ENCODE measurements at regions not wholly inside any gene's neighbourhood (a gene's known extent, or its start where the extent isn't known, plus 50 kb on each side); places are given as distances from the start of the nearest gene placed in this dataset.
"Not testable (repeated sequence)": the region's sequence is repeated elsewhere in the genome, so short reads cannot be mapped to it uniquely, and the experiment has no call there.

DNA sequence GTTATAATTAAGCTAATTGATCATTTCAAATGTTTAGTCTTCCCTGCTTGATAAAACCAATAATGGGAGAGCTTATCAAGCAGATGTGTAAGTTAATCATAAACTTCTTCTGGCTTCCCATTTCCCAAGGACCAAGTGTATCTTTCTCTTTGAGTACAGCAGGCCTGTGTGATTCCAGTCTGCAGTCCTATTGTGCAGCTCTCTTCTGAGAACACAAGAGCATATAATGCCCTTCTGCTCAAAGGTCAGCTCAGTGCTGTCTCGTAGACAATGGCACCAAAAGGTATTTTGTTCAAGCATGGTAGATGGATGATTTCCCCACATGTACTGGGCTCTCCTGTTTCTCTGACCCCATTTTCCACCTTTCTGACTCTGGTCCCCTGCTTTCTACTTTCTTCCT is 101.8 kb upstream of the DYRK2 start:
- H3K9me3 ChIP-seq (ENCODE audit: low read length) = no peaks in the 10 kb centered on the region
- H4K20me1 ChIP-seq (ENCODE audit: insufficient read depth) = no peaks in the 10 kb centered on the region
- H3K36me3 ChIP-seq (ENCODE audit: insufficient read depth, low read length) = no peaks in the 10 kb centered on the region
- no peak overlapping the region for H3K27ac ChIP-seq (ENCODE audit: low read length)
- H3K79me2 ChIP-seq (replicated peaks; ENCODE audit: insufficient read depth, low read length) = no peaks in the 10 kb centered on the region
- no peak overlapping the region for H3K9ac ChIP-seq (ENCODE audit: low read length)
- no peak for TF ChIP-seq RAD21 (conservative IDR thresholded peaks at IDR 0.05)
- TF ChIP-seq, protein P1, sequence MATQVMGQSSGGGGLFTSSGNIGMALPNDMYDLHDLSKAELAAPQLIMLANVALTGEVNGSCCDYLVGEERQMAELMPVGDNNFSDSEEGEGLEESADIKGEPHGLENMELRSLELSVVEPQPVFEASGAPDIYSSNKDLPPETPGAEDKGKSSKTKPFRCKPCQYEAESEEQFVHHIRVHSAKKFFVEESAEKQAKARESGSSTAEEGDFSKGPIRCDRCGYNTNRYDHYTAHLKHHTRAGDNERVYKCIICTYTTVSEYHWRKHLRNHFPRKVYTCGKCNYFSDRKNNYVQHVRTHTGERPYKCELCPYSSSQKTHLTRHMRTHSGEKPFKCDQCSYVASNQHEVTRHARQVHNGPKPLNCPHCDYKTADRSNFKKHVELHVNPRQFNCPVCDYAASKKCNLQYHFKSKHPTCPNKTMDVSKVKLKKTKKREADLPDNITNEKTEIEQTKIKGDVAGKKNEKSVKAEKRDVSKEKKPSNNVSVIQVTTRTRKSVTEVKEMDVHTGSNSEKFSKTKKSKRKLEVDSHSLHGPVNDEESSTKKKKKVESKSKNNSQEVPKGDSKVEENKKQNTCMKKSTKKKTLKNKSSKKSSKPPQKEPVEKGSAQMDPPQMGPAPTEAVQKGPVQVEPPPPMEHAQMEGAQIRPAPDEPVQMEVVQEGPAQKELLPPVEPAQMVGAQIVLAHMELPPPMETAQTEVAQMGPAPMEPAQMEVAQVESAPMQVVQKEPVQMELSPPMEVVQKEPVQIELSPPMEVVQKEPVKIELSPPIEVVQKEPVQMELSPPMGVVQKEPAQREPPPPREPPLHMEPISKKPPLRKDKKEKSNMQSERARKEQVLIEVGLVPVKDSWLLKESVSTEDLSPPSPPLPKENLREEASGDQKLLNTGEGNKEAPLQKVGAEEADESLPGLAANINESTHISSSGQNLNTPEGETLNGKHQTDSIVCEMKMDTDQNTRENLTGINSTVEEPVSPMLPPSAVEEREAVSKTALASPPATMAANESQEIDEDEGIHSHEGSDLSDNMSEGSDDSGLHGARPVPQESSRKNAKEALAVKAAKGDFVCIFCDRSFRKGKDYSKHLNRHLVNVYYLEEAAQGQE (IDR thresholded peaks at IDR 0.05; ENCODE audit: borderline replicate concordance) = no peak
- no peak for TF ChIP-seq MXI1 (conservative IDR thresholded peaks at IDR 0.05; ENCODE audit: poor library complexity, severe bottlenecking)
- TF ChIP-seq SMC3 (conservative IDR thresholded peaks at IDR 0.05; ENCODE audit: poor library complexity) = no peak
- TF ChIP-seq, protein P2, sequence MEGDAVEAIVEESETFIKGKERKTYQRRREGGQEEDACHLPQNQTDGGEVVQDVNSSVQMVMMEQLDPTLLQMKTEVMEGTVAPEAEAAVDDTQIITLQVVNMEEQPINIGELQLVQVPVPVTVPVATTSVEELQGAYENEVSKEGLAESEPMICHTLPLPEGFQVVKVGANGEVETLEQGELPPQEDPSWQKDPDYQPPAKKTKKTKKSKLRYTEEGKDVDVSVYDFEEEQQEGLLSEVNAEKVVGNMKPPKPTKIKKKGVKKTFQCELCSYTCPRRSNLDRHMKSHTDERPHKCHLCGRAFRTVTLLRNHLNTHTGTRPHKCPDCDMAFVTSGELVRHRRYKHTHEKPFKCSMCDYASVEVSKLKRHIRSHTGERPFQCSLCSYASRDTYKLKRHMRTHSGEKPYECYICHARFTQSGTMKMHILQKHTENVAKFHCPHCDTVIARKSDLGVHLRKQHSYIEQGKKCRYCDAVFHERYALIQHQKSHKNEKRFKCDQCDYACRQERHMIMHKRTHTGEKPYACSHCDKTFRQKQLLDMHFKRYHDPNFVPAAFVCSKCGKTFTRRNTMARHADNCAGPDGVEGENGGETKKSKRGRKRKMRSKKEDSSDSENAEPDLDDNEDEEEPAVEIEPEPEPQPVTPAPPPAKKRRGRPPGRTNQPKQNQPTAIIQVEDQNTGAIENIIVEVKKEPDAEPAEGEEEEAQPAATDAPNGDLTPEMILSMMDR (IDR thresholded peaks at IDR 0.05; ENCODE audit: poor library complexity, severe bottlenecking) = no peak
- no peak for TF ChIP-seq TAF1 (IDR thresholded peaks at IDR 0.05; ENCODE audit: low read depth)
- no peak for TF ChIP-seq EZH2 (IDR thresholded peaks at IDR 0.05; ENCODE audit: borderline replicate concordance, insufficient read depth, low read length, poor library complexity, severe bottlenecking)
- TF ChIP-seq EP300 (conservative IDR thresholded peaks at IDR 0.05; ENCODE audit: poor library complexity, severe bottlenecking) = no peak
- TF ChIP-seq POLR2AphosphoS5 (IDR thresholded peaks at IDR 0.05) = no peak
- no peaks in the 10 kb centered on the region for H3K27me3 ChIP-seq (ENCODE audit: insufficient read depth, low read depth, low read length)
- H3F3A ChIP-seq (ENCODE audit: insufficient read depth, low read length, poor library complexity, severe bottlenecking) = no peaks in the 10 kb centered on the region
- no peak overlapping the region for H3K4me2 ChIP-seq (ENCODE audit: low read length)
- H3K4me3 ChIP-seq (ENCODE audit: low read length) = no peak overlapping the region
- no peaks in the 10 kb centered on the region for H3K9me2 ChIP-seq (ENCODE audit: insufficient read depth, low read length)
- no peak overlapping the region for H2AFZ ChIP-seq (ENCODE audit: low read depth, low read length)

DNA sequence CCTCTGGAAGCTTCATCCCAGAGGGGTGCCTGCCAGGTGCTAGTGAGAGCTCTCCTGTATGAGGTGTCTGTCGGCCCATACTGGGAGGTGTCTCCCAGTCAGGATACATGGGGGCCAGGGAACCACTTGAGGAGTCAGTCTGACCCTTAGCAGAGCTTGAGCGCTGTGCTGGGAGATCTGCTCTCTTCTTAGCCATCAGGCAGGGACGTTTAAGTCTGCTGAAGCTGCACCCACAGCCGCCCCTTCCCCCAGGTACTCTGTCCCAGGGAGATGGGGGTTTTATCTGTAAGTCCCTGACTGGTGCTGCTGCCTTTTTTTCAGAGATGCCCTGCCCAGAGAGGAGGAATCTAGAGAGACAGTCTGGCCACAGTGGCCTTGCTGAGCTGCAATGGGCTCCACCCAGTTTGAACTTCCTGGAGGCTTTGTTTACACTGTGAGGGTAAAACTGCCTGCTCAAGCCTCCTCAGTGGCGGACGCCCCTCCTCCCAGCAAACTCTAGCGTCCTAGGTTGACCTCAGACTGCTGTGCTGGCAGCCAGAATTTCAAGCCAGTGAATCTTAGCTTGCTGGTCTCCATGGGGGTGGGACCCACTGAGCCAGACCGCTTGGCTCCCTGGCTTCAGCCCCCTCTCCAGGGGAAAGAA is 93.3 kb upstream of the DYRK2 start:
- H3K4me2 ChIP-seq (ENCODE audit: low read length); H3K27ac ChIP-seq (ENCODE audit: low read length); H3K9me3 ChIP-seq (ENCODE audit: low read length); H2AFZ ChIP-seq (ENCODE audit: low read depth, low read length); H3K36me3 ChIP-seq (ENCODE audit: insufficient read depth, low read length); H3K9me2 ChIP-seq (ENCODE audit: insufficient read depth, low read length); H3K4me3 ChIP-seq (ENCODE audit: low read length); H4K20me1 ChIP-seq (ENCODE audit: insufficient read depth); H3F3A ChIP-seq (ENCODE audit: insufficient read depth, low read length, poor library complexity, severe bottlenecking); H3K27me3 ChIP-seq (ENCODE audit: insufficient read depth, low read depth, low read length); H3K9ac ChIP-seq (ENCODE audit: low read length); H3K79me2 ChIP-seq (replicated peaks; ENCODE audit: insufficient read depth, low read length): not testable (repeated sequence)

DNA sequence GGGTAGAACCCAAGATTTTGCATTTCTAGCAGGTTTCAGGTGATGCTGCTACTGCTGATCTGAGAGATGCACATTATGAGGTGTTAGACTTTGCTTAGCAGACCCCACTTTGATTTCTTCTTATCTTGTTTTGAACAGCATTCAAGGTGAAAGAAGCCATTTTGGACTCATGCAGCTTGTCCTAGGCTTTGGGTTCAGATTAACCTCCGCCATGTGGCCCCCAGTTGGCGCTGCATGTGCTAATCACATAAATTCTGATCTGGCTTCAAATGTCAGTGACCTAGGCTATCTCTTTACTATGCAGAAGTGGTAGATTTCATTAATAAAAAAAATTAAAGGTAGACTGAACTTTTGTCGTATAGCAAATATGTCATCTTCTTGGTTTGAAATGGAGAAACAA is 89.8 kb upstream of the DYRK2 start:
- no peak overlapping the region for H3K27ac ChIP-seq (ENCODE audit: low read length)
- no peaks in the 10 kb centered on the region for H4K20me1 ChIP-seq (ENCODE audit: insufficient read depth)
- no peaks in the 10 kb centered on the region for H3K9me3 ChIP-seq (ENCODE audit: low read length)
- H3K9me2 ChIP-seq (ENCODE audit: insufficient read depth, low read length) = no peaks in the 10 kb centered on the region
- H3K4me2 ChIP-seq (ENCODE audit: low read length) = no peak overlapping the region
- H3K9ac ChIP-seq (ENCODE audit: low read length) = no peak overlapping the region
- no peaks in the 10 kb centered on the region for H3K27me3 ChIP-seq (ENCODE audit: insufficient read depth, low read depth, low read length)
- TF ChIP-seq RAD21 (conservative IDR thresholded peaks at IDR 0.05) = no peak
- TF ChIP-seq EZH2 (IDR thresholded peaks at IDR 0.05; ENCODE audit: borderline replicate concordance, insufficient read depth, low read length, poor library complexity, severe bottlenecking) = no peak
- TF ChIP-seq, protein P2 (IDR thresholded peaks at IDR 0.05; ENCODE audit: poor library complexity, severe bottlenecking) = no peak
- TF ChIP-seq SMC3 (conservative IDR thresholded peaks at IDR 0.05; ENCODE audit: poor library complexity) = no peak
- TF ChIP-seq MXI1 (conservative IDR thresholded peaks at IDR 0.05; ENCODE audit: poor library complexity, severe bottlenecking) = no peak
- no peak for TF ChIP-seq EP300 (conservative IDR thresholded peaks at IDR 0.05; ENCODE audit: poor library complexity, severe bottlenecking)
- TF ChIP-seq TAF1 (IDR thresholded peaks at IDR 0.05; ENCODE audit: low read depth) = no peak
- no peak for TF ChIP-seq POLR2AphosphoS5 (IDR thresholded peaks at IDR 0.05)
- TF ChIP-seq, protein P1 (IDR thresholded peaks at IDR 0.05; ENCODE audit: borderline replicate concordance) = no peak
- no peaks in the 10 kb centered on the region for H3K36me3 ChIP-seq (ENCODE audit: insufficient read depth, low read length)
- no peaks in the 10 kb centered on the region for H3K79me2 ChIP-seq (replicated peaks; ENCODE audit: insufficient read depth, low read length)
- H2AFZ ChIP-seq (ENCODE audit: low read depth, low read length) = no peak overlapping the region
- H3F3A ChIP-seq (ENCODE audit: insufficient read depth, low read length, poor library complexity, severe bottlenecking) = no peaks in the 10 kb centered on the region
- H3K4me3 ChIP-seq (ENCODE audit: low read length) = no peak overlapping the region

Measured in neural cell (in vitro differentiated cells).